DND-41 (cell line): ENCODE measurements at regions not wholly inside any gene's neighbourhood (a gene's known extent, or its start where the extent isn't known, plus 50 kb on each side); places are given as distances from the start of the nearest gene placed in this dataset.

Experiments
- EZH2 ChIP-seq: IDR thresholded peaks from 3 replicates; pipeline ENCODE4 v1.6.1; 2012; ENCODE audit warnings: borderline replicate concordance, low read depth, mild to moderate bottlenecking, moderate library complexity, low read length, inconsistent platforms; ENCODE audit not compliant: severe bottlenecking
- TF ChIP-seq, protein P1 (sequence below): IDR thresholded peaks from 2 replicates; pipeline ENCODE4 v1.5.1; 2012; ENCODE audit warnings: borderline replicate concordance, low read length, moderate library complexity, mild to moderate bottlenecking; ENCODE audit not compliant: poor library complexity, severe bottlenecking; ENCODE audit errors: extremely low read depth

DNA sequence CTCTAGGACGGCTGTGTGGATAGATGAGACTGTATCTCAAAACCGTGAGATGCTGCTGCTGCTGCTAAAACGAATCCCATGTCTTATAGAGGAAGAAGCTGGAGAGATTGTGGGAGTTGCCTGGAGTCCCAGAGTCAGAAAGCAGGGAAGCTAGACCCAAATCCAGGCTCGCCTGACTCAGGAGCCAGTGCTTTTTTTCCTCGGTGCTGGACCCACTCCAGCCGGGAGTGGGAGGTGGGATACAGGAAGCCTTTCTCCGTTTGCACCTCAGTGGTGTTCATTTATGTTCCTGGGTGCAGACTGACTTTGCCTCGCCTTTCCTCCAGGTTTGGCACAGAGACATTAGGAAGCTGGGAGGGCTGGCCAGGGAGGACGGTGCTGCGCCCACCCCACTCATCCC lies 150.9 kb upstream of the LINGO1 start:
- TF ChIP-seq, protein P1, sequence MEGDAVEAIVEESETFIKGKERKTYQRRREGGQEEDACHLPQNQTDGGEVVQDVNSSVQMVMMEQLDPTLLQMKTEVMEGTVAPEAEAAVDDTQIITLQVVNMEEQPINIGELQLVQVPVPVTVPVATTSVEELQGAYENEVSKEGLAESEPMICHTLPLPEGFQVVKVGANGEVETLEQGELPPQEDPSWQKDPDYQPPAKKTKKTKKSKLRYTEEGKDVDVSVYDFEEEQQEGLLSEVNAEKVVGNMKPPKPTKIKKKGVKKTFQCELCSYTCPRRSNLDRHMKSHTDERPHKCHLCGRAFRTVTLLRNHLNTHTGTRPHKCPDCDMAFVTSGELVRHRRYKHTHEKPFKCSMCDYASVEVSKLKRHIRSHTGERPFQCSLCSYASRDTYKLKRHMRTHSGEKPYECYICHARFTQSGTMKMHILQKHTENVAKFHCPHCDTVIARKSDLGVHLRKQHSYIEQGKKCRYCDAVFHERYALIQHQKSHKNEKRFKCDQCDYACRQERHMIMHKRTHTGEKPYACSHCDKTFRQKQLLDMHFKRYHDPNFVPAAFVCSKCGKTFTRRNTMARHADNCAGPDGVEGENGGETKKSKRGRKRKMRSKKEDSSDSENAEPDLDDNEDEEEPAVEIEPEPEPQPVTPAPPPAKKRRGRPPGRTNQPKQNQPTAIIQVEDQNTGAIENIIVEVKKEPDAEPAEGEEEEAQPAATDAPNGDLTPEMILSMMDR = no peak
- no peak for TF ChIP-seq EZH2
